PFSK-1 (cell line): ENCODE measurements at regions not wholly inside any gene's neighbourhood (a gene's known extent, or its start where the extent isn't known, plus 50 kb on each side); places are given as distances from the start of the nearest gene placed in this dataset.

Source experiments
- FOXP2 ChIP-seq: optimal IDR thresholded peaks from 2 replicates; pipeline ENCODE3; 2011; ENCODE audit warnings: borderline replicate concordance, control low read depth, inconsistent platforms; ENCODE audit not compliant: insufficient read depth; ENCODE audit errors: extremely low read length, extremely low read depth
- POLR2AphosphoS5 ChIP-seq: IDR thresholded peaks from 2 replicates; pipeline ENCODE4 v1.6.1; 2012; ENCODE audit warnings: low read depth, mild to moderate bottlenecking, control low read depth, low read length, moderate library complexity
- SIN3A ChIP-seq: IDR thresholded peaks from 2 replicates; pipeline ENCODE4 v1.6.1; 2012; ENCODE audit warnings: mild to moderate bottlenecking, low read length, moderate library complexity, borderline replicate concordance; ENCODE audit not compliant: insufficient read depth
- TAF1 ChIP-seq: IDR thresholded peaks from 2 replicates; pipeline ENCODE4 v1.6.1; 2012; ENCODE audit warnings: low read length, control low read depth, borderline replicate concordance; ENCODE audit not compliant: insufficient read depth
- TF ChIP-seq, protein P1 (sequence below), 2 experiments: IDR thresholded peaks; 2 replicates each; pipeline versions ENCODE4 v1.6.1 to v1.8.0; 2011 to 2012; ENCODE audit warnings: low read depth in 2 of 2, low read length in 2 of 2, control low read depth in 1 of 2, inconsistent platforms in 1 of 2, mild to moderate bottlenecking in 1 of 2, moderate library complexity in 1 of 2; ENCODE audit not compliant: insufficient read depth in 1 of 2

DNA sequence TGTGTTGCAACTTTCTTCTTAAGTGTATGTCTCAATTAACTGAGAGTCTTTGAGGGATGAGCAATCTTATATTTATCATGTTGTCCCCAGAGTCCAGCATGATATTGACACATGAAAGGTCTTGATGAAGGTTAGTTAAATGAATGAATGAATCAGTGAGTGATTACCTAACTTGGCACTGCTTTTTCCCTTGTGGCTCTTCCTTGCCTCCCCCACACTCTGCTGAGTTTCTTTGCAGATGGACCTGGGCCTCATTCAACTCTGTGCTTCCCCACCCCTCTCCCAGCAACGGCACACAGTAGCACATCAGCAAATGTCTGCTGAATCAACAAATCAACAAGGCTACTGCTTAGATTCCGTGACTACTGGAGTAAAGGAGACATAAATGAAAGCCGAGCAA, 235.1 kb upstream of the CXCL12 start:
- TF ChIP-seq SIN3A (no peak), TAF1 (no peak), FOXP2 (peak; percentile 95), POLR2AphosphoS5 (peak; percentile 47; the same call in 1 of the 2 replicates)
- TF ChIP-seq, protein P1, sequence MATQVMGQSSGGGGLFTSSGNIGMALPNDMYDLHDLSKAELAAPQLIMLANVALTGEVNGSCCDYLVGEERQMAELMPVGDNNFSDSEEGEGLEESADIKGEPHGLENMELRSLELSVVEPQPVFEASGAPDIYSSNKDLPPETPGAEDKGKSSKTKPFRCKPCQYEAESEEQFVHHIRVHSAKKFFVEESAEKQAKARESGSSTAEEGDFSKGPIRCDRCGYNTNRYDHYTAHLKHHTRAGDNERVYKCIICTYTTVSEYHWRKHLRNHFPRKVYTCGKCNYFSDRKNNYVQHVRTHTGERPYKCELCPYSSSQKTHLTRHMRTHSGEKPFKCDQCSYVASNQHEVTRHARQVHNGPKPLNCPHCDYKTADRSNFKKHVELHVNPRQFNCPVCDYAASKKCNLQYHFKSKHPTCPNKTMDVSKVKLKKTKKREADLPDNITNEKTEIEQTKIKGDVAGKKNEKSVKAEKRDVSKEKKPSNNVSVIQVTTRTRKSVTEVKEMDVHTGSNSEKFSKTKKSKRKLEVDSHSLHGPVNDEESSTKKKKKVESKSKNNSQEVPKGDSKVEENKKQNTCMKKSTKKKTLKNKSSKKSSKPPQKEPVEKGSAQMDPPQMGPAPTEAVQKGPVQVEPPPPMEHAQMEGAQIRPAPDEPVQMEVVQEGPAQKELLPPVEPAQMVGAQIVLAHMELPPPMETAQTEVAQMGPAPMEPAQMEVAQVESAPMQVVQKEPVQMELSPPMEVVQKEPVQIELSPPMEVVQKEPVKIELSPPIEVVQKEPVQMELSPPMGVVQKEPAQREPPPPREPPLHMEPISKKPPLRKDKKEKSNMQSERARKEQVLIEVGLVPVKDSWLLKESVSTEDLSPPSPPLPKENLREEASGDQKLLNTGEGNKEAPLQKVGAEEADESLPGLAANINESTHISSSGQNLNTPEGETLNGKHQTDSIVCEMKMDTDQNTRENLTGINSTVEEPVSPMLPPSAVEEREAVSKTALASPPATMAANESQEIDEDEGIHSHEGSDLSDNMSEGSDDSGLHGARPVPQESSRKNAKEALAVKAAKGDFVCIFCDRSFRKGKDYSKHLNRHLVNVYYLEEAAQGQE (IDR thresholded peaks at IDR 0.05; ENCODE audit: insufficient read depth in 1 of 2, low read depth in 2 of 2, low read length in 2 of 2) = no peak

DNA sequence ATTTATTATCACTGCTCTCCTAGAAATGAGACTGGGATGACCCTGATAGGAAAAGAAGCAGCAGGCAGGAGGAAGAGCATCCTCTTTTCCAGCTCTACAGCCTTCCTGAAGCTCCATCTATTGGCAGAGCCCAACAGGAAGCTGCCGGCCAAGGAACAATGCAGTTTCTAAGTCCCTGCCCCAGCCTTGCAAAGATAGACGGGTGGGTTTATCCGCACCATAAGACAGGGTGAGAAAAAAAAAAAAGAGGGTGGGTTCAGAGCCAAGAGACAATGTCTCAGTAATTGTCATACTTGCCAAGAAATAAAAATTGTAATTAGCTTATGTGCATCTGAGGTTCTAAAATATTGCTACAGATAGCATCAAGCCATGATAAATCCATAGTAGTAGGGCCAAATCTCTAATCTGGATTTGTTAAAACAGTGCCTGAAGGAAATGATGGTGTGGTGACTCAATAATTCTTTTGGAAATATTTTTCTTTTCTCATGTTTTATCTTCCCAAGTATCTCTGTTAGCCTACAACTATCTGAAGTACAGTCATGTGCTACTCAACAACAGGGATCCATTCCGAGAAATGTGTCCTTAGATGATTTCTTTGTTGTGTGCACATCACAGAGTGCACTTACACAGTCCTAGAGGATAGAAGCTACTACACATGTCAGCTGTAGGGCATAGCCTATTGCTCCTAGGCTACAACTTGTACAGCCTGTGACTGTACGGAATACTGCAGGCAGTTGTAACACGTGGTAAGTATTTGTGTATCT, 242.9 kb upstream of the CXCL12 start:
- 0 out of 2 replicates have a peak, but pooled peaks have one; percentile 25 for TF ChIP-seq TAF1
- no peak for TF ChIP-seq POLR2AphosphoS5
- TF ChIP-seq FOXP2 = no peak
- no peak for TF ChIP-seq SIN3A
- TF ChIP-seq, protein P1 (IDR thresholded peaks at IDR 0.05; ENCODE audit: insufficient read depth in 1 of 2, low read depth in 2 of 2, low read length in 2 of 2) = no peak

GRCh38 chr10:44628921-44629320, 244.0 kb upstream of the CXCL12 start:
- no peak for TF ChIP-seq FOXP2
- no peak for TF ChIP-seq SIN3A
- no peak for TF ChIP-seq TAF1
- TF ChIP-seq, protein P1 (IDR thresholded peaks at IDR 0.05; ENCODE audit: insufficient read depth in 1 of 2, low read depth in 2 of 2, low read length in 2 of 2) = no peak
- TF ChIP-seq POLR2AphosphoS5 = no peak

- TF ChIP-seq POLR2AphosphoS5 (no peak), TAF1 (no peak)
Observed at GRCh38 chr10:44635176-44635575, 250.3 kb upstream of the CXCL12 start.

DNA sequence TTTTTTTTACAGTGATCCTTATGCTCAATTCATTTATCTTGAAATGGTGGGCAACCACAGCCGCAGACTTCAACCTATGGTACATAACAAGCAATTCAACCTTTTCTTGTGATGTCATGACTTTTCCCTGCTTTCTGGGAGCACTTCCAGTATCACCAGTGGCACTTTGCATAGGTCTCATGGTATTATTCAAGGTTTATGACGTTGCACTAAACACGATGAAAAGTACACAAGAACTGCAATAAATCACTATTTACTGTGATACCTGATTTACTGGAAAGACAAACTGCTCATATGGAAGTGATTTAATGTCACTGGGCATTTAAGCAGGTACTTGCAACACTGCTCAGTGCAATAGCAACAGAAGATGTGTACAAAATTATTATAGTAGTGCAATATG, 251.7 kb upstream of the CXCL12 start:
- no peak for TF ChIP-seq TAF1
- TF ChIP-seq, protein P1 (IDR thresholded peaks at IDR 0.05; ENCODE audit: insufficient read depth in 1 of 2, low read depth in 2 of 2, low read length in 2 of 2) = no peak
- no peak for TF ChIP-seq POLR2AphosphoS5
- TF ChIP-seq SIN3A = no peak
- TF ChIP-seq FOXP2 = no peak
